GM21825 (cell line): ENCODE measurements at regions not wholly inside any gene's neighbourhood (a gene's known extent, or its start where the extent isn't known, plus 50 kb on each side); places are given as distances from the start of the nearest gene placed in this dataset.

ENCODE experiments used
- ATAC-seq: cut with Tn5 transposase; IDR thresholded peaks from one replicate; pipeline ENCODE4 v1.9.1; 2021; ENCODE audit warnings: mild to moderate bottlenecking, moderate library complexity; ENCODE audit not compliant: unreplicated experiment

DNA sequence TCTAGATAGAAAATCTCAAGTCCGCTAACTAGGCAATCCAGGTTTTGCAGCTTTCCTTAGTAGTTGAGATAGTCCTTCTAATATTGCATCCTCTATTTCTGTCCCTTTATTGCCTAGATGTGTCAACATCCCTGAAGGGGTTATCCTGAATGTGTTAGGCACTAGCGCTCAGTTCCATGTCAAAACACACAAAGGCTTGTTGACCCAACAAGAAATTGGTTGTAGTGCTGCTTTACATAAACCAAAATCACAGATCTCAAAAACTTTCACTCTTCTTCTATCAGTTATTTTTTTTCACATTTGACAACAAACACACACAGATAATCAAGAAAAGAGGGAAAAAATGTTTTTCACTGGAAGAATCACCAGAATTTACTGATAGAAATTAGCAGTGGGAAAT lies 51.4 kb upstream of the SOX2 start:
- no peak for ATAC-seq

GRCh38 chr3:181637456-181637855 lies 74.3 kb upstream of the SOX2 start:
- no peak for ATAC-seq

- no peak for ATAC-seq
Measured at GRCh38 chr3:181637056-181637455, 74.7 kb upstream of the SOX2 start.

GRCh38 chr3:181635141-181635540 lies 76.6 kb upstream of the SOX2 start:
- no peak for ATAC-seq

DNA sequence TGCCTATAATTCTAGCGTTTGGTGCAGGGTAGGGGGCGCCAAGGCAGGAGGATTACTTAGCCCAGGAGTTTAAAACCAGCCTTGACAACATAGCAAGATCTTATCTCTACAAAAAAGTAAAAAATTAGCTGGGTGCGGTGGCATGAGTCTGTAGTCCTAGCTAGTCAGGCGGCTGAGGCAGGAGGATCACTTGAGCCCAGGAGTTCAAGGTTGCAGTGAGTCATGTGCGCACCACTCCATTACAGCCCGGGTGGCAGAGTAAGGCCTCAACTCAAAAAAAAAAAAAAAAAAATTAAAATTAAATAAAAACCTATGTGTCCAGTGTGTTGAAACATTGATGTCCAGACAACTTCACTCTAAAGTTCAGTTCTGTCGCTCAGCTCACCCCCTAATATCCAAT lies 78.2 kb upstream of the SOX2 start:
- ATAC-seq, result no peak

GRCh38 chr3:181631901-181632300 lies 79.8 kb upstream of the SOX2 start:
- no peak for ATAC-seq

- ATAC-seq, result no peak
Measured at GRCh38 chr3:181630853-181631252, 80.9 kb upstream of the SOX2 start.

DNA sequence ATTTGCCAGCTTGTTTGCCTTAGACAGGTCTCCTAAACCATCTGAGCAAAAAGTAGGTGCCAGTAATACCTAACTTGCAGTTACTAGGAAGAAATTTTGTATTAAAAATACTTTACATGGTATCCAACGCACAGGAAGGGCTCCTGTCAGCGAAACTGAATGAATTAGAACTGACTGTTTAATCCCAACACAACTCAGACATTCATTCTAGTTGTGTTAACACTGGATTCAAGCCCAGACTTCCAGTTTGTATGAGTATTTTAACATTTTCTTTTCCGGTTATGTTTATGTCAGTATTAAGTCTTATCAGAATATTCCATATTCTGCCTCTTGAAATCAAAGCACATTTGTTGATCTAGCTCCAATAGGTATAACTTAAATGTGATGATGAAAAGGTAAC lies 82.0 kb upstream of the SOX2 start:
- no peak for ATAC-seq

DNA sequence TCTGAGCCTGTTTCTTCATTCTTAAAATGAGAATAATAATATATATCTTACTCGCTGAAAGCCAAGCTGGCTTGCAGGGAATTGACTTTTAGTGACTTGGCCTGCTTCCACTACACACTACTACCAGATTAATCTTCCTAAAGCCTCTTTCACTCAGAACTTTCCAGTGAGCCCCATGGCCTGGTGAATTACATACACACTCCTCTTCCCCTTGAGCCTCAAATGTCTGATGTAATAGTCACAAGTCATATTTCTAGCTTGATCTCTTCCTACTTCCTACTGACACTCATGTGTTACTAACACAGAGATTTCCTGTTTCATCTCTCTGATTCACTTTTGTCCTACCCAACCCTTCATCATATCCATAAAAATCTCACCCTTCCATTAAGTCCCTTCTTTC lies 82.7 kb upstream of the SOX2 start:
- ATAC-seq, result no peak

- no peak for ATAC-seq
Measured at GRCh38 chr3:181628384-181628783, 83.3 kb upstream of the SOX2 start.

GRCh38 chr3:181626036-181626435 lies 85.7 kb upstream of the SOX2 start:
- ATAC-seq, result no peak

DNA sequence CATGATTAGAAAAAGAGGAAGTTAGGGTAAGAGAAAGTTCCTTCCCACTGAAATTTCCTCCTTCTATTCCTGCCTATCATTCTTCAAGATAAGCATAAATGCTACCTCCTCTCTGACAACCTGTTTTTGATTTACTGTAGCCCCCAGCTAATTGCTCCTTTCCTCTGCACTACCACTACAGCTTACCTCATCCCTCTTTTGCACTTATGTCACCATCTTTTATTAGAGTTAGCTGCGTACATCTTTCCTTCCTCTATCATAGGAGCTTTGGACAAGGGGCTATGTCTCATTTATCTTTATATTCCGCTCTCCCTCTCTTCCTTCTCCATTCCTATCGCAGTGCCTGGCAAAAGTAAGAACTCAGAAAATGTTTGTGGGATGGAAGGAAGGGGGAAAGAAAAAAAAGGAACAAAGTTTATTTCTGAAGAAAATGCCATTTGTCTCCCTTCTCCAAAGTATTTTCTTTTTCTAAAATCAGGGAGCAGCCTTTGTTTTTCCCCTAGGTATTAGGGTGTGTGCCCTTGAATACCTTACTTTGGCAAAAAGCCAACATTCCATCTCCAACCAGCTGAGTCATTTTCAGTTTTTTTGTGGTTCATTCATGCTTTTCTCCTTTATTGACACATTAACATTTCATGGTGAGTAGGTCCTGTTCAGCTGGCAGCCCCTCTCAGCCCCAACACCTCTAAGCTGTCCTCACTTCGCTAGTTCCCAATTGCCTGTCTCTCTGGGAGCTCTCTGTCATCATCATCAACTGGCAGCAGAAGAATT lies 87.6 kb upstream of the SOX2 start:
- ATAC-seq, result no peak

DNA sequence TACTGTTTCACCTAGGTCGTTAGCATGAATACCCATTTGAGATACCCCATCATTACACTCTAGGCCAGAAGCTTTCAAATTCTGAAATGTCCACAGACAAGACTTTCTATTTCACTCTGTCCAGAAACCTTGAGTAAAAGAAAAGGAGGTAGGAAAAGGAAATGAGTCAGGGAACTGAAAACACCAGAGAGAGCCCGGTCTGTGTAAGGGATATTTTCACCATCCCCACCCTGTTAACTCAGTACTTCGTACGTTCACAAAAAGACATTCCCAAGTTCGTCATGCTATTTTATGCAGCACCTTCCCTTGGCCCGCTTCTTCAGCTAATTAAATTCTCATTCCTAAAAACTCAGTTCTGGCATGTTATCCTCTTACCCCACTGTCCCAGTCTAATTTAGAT lies 89.4 kb upstream of the SOX2 start:
- no peak for ATAC-seq

DNA sequence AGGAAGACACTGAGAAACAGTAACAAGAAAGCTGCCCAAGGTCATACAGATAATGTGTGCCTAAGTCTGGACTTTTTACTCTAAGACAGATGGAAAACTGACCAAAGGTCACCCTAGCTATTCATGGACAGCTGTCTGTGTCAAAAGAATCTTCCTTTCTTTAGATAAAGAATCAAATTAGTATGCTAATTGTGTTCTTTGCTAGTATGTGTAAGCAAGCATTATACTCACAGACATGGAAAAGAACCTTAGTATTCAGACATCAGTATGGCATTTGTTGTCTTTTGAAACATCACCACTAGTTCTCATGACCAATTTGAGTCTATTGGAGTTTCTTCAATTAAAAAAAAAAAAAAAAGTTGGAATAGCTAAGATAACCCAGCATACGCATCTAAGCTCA lies 91.8 kb upstream of the SOX2 start:
- ATAC-seq, result no peak

GRCh38 chr3:181618260-181618659 lies 93.5 kb upstream of the SOX2 start:
- ATAC-seq, result no peak

DNA sequence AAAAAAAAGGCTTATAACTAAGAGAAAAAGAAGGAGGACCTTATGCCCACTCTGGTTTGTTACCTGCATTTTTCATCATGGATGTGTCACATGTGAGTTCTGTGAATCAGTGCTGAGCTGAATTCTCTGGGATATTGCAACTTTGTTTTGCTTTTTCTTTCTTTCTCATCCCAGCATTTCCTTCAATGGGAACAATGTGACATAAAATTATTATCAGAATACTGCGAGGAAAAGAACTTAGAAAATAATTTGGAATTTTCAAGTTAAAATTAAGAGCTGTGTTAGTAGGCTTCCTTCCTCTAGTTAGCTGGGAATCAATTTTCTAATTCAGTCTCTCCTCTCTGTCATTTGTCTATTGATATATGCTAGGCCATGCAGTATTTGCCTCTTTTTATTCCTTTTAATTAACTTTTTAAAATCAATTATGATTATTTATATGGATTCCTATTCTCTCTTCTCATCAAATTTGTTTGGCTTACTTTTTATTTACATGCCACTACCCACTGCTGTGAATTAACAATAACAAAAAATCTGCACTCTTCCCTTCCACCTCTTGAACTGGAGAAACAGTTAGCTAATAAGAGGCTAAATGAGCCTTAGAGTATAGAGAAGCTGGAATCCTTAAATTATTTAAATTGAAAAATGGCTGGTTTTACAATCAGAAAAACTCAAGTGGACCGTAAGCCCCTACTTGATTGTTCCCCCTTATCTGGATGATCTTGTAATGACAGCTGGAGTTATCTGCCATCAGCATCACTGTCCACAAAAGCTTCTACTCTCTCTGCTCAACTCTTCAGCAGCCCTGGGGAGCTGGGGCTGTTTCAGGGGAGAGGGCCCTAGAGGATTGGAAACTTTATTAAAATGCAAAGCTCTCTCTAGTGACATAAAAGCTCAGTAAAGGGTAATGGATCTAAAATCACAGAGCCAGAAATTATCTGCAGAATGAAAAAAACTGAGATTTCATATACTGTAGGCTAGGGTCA lies 95.3 kb upstream of the SOX2 start:
- no peak for ATAC-seq

DNA sequence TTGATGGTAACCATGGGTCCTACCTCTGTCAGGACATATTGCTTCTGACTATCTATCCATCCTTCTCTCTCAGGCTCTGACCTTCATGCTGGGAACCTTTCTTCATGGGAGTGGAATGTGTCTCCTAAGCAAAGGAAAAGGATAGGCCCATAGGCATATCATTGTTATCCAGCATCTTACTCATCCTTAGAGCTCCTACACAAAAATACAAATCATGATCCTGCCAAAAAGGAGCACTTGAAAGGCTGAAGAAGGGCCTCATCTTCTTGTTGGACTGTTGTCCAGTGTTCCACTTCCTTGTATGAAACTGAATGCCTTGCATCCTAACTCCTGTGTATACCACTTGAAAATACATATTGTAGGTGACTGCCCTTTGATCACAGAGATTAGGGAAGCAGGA lies 96.1 kb upstream of the SOX2 start:
- ATAC-seq, result no peak

DNA sequence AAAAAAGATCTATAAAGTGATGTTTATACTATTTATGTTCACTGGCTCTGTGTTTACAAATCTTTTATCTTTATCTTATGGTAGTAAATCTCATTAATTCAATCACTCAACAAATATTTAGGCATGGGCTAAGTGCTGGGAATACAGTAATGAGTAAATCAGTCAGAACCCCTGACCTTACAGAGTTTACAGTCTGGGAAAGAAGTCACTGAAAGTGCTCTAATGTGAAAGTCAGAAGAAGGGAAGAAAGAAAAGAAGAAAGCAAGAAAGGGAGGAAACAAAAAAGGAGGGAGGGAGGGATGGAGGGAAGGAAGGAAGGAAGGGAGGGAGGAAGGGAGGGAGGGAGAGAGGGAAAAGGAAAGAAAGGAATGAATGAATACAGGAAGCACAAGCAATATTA lies 96.8 kb upstream of the SOX2 start:
- ATAC-seq, result no peak

- no peak for ATAC-seq
Measured at GRCh38 chr3:181613813-181614212, 97.9 kb upstream of the SOX2 start.

GRCh38 chr3:181613191-181613590 lies 98.5 kb upstream of the SOX2 start:
- ATAC-seq, result no peak

- ATAC-seq, result no peak
Measured at GRCh38 chr3:181610973-181611265, 100.8 kb upstream of the SOX2 start.
